ENCODE measurements at regions not wholly inside any gene's neighbourhood (a gene's known extent, or its start where the extent isn't known, plus 50 kb on each side); places are given as distances from the start of the nearest gene placed in this dataset.

DNA sequence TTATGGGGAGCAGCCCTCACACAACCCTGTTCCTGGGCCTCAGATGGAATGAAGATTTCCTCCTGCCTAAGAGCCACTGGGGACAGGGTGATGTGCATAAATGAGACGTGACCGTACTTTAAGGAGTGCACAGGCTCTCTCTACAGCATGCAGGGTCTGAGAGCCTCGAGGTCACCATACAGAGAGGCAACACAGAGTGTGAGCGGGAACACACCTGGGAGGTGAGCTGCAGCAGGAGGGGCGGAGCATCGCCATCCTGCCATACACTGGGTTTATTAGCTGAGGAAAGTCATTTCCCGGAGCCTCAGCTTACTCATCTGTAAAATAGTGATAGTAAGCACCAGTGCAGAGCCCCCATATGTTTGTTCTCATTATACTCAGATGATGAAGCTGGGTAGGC lies 182.5 kb upstream of the RAD23B start:
- TF ChIP-seq, protein P1, sequence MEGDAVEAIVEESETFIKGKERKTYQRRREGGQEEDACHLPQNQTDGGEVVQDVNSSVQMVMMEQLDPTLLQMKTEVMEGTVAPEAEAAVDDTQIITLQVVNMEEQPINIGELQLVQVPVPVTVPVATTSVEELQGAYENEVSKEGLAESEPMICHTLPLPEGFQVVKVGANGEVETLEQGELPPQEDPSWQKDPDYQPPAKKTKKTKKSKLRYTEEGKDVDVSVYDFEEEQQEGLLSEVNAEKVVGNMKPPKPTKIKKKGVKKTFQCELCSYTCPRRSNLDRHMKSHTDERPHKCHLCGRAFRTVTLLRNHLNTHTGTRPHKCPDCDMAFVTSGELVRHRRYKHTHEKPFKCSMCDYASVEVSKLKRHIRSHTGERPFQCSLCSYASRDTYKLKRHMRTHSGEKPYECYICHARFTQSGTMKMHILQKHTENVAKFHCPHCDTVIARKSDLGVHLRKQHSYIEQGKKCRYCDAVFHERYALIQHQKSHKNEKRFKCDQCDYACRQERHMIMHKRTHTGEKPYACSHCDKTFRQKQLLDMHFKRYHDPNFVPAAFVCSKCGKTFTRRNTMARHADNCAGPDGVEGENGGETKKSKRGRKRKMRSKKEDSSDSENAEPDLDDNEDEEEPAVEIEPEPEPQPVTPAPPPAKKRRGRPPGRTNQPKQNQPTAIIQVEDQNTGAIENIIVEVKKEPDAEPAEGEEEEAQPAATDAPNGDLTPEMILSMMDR (conservative IDR thresholded peaks at IDR 0.05; ENCODE audit: low read length): no peak
- no peak for TF ChIP-seq EZH2phosphoT487 (IDR thresholded peaks at IDR 0.05; ENCODE audit: borderline replicate concordance)

All from Loucy (cell line).